Testis (tissue), 2 donors: ENCODE measurements at regions not wholly inside any gene's neighbourhood (a gene's known extent, or its start where the extent isn't known, plus 50 kb on each side); places are given as distances from the start of the nearest gene placed in this dataset.

Experiments
- CTCF ChIP-seq, 3 experiments: fragments of 450-650 bp in 2 of 3; fragments of 200-600 bp in 1 of 3; sonication (generic) in 1 of 3; IDR thresholded peaks; one replicate each; pipeline ENCODE4 v1.5.1; 2016 to 2019; ENCODE audit warnings: antibody characterized with exemption in 3 of 3, mild to moderate bottlenecking in 2 of 3, moderate library complexity in 1 of 3
- POLR2A ChIP-seq: fragments of 450-650 bp; IDR thresholded peaks from one replicate; pipeline ENCODE4 v1.6.1; 2017; ENCODE audit warnings: antibody characterized with exemption, mild to moderate bottlenecking, moderate library complexity

DNA sequence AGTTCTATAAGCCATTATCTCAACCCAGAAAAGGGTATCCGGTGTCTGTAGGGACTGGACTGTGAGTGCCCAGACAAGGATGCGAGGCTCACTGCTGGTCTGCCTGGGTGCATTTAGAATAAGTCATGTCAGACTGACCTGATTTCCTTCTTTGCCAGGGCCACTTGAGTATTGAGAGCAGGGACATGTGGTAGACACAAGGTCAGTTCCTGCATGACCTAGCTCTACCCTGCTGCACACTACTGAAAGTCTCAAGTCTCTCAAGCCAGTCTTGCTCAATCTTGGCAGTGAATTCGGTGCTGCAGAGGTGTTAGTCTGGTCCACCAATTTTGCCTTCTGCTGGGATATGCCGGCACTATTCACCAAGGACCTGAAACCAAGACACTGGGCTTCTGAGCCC is 180.1 kb downstream of the C1orf94 start:
- no peak for TF ChIP-seq CTCF (IDR thresholded peaks at IDR 0.05)
- no peak for TF ChIP-seq POLR2A
